IMR-90 (cell line): ENCODE measurements at regions not wholly inside any gene's neighbourhood (a gene's known extent, or its start where the extent isn't known, plus 50 kb on each side); places are given as distances from the start of the nearest gene placed in this dataset.

Experiments
- ATAC-seq: fragments of 200-7000 bp; cut with Tn5 transposase; 2 replicates; pipeline ENCODE4 v1.9.1; 2020; ENCODE audit warnings: low read depth, mild to moderate bottlenecking, moderate library complexity
- BruUV-seq: library from RNA; stranded (reverse); fragments of 400-500 nt; replicated peaks from 2 replicates; lab custom pipeline; 2021; lab: Mats Ljungman, UMichigan
- CTCF ChIA-PET: fragments of 300-600 bp; formaldehyde crosslinking; extraction: SDS; loops from one replicate; lab custom pipeline; 2021; ENCODE audit warnings: antibody characterized with exemption; lab: Yijun Ruan, JAX
- POLR2A ChIA-PET: fragments of 300-600 bp; sonication (Branson Sonifier 250); formaldehyde crosslinking; loops from one replicate; lab custom pipeline; 2022; ENCODE audit warnings: antibody characterized with exemption; ENCODE audit not compliant: unreplicated experiment; lab: Charles Lee
- DNase-seq: peaks from one replicate; pipeline ENCODE4 v3.0.0; 2013
- H2AFZ ChIP-seq: replicated peaks from 2 replicates; pipeline ENCODE3; 2013; ENCODE audit warnings: low read length, mild to moderate bottlenecking; ENCODE audit not compliant: poor library complexity
- H2AK5ac ChIP-seq: 2 replicates; pipeline ENCODE4 v1.6.1; 2013; ENCODE audit warnings: low read depth, low read length, inconsistent platforms
- H2AK9ac ChIP-seq: replicated peaks from 2 replicates; pipeline ENCODE3; 2013; ENCODE audit warnings: mild to moderate bottlenecking, low read depth, low read length, moderate library complexity; ENCODE audit not compliant: poor library complexity
- H2BK120ac ChIP-seq: 2 replicates; pipeline ENCODE4 v1.6.1; 2013; ENCODE audit warnings: low read depth, low read length, inconsistent platforms
- H2BK15ac ChIP-seq: 3 replicates; pipeline ENCODE4 v1.6.1; 2013; ENCODE audit warnings: low read depth, low read length, inconsistent platforms
- H2BK20ac ChIP-seq: 2 replicates; pipeline ENCODE4 v1.6.1; 2013; ENCODE audit warnings: low read depth, mild to moderate bottlenecking, inconsistent platforms, low read length, moderate library complexity
- H2BK5ac ChIP-seq: 2 replicates; pipeline ENCODE4 v1.6.1; 2013; ENCODE audit warnings: mild to moderate bottlenecking, low read depth, low read length, inconsistent platforms; ENCODE audit not compliant: poor library complexity, severe bottlenecking
- H3K14ac ChIP-seq: replicated peaks from 2 replicates; pipeline ENCODE4 v1.6.1; 2013; ENCODE audit warnings: low read depth, low read length, inconsistent platforms
- H3K18ac ChIP-seq: 2 replicates; pipeline ENCODE4 v1.6.1; 2013; ENCODE audit warnings: low read depth, low read length, control low read depth
- H3K23ac ChIP-seq: 2 replicates; pipeline ENCODE4 v1.6.1; 2013; ENCODE audit warnings: low read depth, low read length, inconsistent platforms
- H3K27ac ChIP-seq: 2 replicates; pipeline ENCODE4 v1.5.1; 2013; ENCODE audit warnings: mild to moderate bottlenecking, control low read depth, low read length; ENCODE audit not compliant: insufficient read depth
- H3K27me3 ChIP-seq: 2 replicates; pipeline ENCODE4 v1.6.1; 2013; ENCODE audit warnings: low read length; ENCODE audit not compliant: control insufficient read depth, insufficient read depth
- H3K36me3 ChIP-seq: 2 replicates; pipeline ENCODE4 v1.6.1; 2013; ENCODE audit warnings: low read length, mixed read lengths; ENCODE audit not compliant: control insufficient read depth, insufficient read depth
- H3K4ac ChIP-seq: 2 replicates; pipeline ENCODE4 v1.6.1; 2013; ENCODE audit warnings: low read depth, low read length, inconsistent platforms
- H3K4me1 ChIP-seq: 2 replicates; pipeline ENCODE4 v1.6.1; 2013; ENCODE audit warnings: low read length, mixed read lengths; ENCODE audit not compliant: control insufficient read depth, insufficient read depth
- H3K4me2 ChIP-seq: 2 replicates; pipeline ENCODE4 v1.6.1; 2013; ENCODE audit warnings: low read depth, mild to moderate bottlenecking, control low read depth, low read length, moderate library complexity
- H3K4me3 ChIP-seq: 2 replicates; pipeline ENCODE4 v1.5.1; 2013; ENCODE audit warnings: low read depth, mild to moderate bottlenecking, control low read depth, low read length, moderate library complexity; ENCODE audit not compliant: insufficient read depth
- H3K56ac ChIP-seq: 2 replicates; pipeline ENCODE4 v1.6.1; 2013; ENCODE audit warnings: low read length, inconsistent platforms; ENCODE audit not compliant: insufficient read depth; ENCODE audit errors: extremely low read depth
- H3K79me1 ChIP-seq, 2 experiments: 2 replicates each; pipeline ENCODE4 v1.6.1; 2013; ENCODE audit warnings: low read length in 2 of 2, inconsistent platforms in 1 of 2, low read depth in 1 of 2
- H3K9ac ChIP-seq: 2 replicates; pipeline ENCODE4 v1.6.1; 2013; ENCODE audit warnings: low read depth, low read length, control low read depth
- H3K9me1 ChIP-seq: 2 replicates; pipeline ENCODE4 v1.6.1; 2013; ENCODE audit warnings: low read length, inconsistent platforms; ENCODE audit not compliant: insufficient read depth
- H3K9me3 ChIP-seq: 2 replicates; pipeline ENCODE4 v1.6.1; 2013; ENCODE audit warnings: low read length; ENCODE audit not compliant: control insufficient read depth, insufficient read depth
- H4K20me1 ChIP-seq: 2 replicates; pipeline ENCODE4 v1.6.1; 2013; ENCODE audit warnings: low read length, inconsistent platforms; ENCODE audit not compliant: insufficient read depth
- H4K5ac ChIP-seq: 2 replicates; pipeline ENCODE4 v1.6.1; 2013; ENCODE audit warnings: mild to moderate bottlenecking, low read depth, low read length, control low read depth
- H4K8ac ChIP-seq, 2 experiments: 2 replicates each; pipeline ENCODE4 v1.6.1; 2013; ENCODE audit warnings: low read depth in 2 of 2, low read length in 2 of 2, control low read depth in 1 of 2, inconsistent platforms in 1 of 2
- H4K91ac ChIP-seq: 2 replicates; pipeline ENCODE4 v1.6.1; 2013; ENCODE audit warnings: low read depth, low read length, inconsistent platforms; ENCODE audit not compliant: insufficient read depth
- BHLHE40 ChIP-seq: fragments of 150-350 bp; IDR thresholded peaks from 2 replicates; pipeline ENCODE4 v1.6.1; 2016; ENCODE audit warnings: mild to moderate bottlenecking, low read depth, low read length
- CEBPB ChIP-seq: IDR thresholded peaks from 2 replicates; pipeline ENCODE4 v1.6.1; 2012; ENCODE audit warnings: low read depth, low read length, improper control_type of control experiment
- CHD1 ChIP-seq: IDR thresholded peaks from 2 replicates; pipeline ENCODE4 v1.6.1; 2012; ENCODE audit warnings: low read depth, low read length, improper control_type of control experiment
- FOS ChIP-seq: fragments of 150-350 bp; IDR thresholded peaks from 2 replicates; pipeline ENCODE4 v1.6.1; 2016; ENCODE audit warnings: low read depth, low read length
- MAFK ChIP-seq: IDR thresholded peaks from 2 replicates; pipeline ENCODE4 v1.6.1; 2012; ENCODE audit warnings: low read depth, low read length, improper control_type of control experiment
- MXI1 ChIP-seq: IDR thresholded peaks from 2 replicates; pipeline ENCODE4 v1.6.1; 2012; ENCODE audit warnings: low read depth, mild to moderate bottlenecking, low read length, moderate library complexity, borderline replicate concordance
- NFE2L2 ChIP-seq: fragments of 150-350 bp; IDR thresholded peaks from 2 replicates; pipeline ENCODE4 v1.6.1; 2016; ENCODE audit warnings: low read depth, mild to moderate bottlenecking, low read length
- SMC3 ChIP-seq: fragments of 150-350 bp; IDR thresholded peaks from 2 replicates; pipeline ENCODE4 v1.6.1; 2016; ENCODE audit warnings: low read depth, mild to moderate bottlenecking, antibody characterized with exemption, low read length, moderate library complexity
- WGBS, 2 experiments: methylation state at CpG; one replicate each; pipeline versions ENCODE4 v1.1.5 to v1.1.7; 2013; ENCODE audit warnings: missing lambda C conversion rate in 2 of 2; ENCODE audit not compliant: insufficient read length in 1 of 2; ENCODE audit errors: extremely low coverage in 2 of 2; 5-methylcytosine and 5-hydroxymethylcytosine counted together
- dilution Hi-C: fragments of 300-500 bp; cut with HindIII; formaldehyde crosslinking; loops from one replicate; pipeline ENCODE4 v1.14.3; 2018; ENCODE audit warnings: low sequenced_read_pairs; ENCODE audit not compliant: unreplicated experiment
- in situ Hi-C: fragments of 300-500 bp; cut with MboI; formaldehyde crosslinking; loops from 3 replicates; pipeline ENCODE4 v1.14.3; 2019; ENCODE audit warnings: low sequenced_read_pairs, inconsistent platforms, mixed read lengths
- intact Hi-C: fragments of 100-400 bp; cut with micrococcal nuclease; formaldehyde crosslinking; loops from 2 replicates; pipeline ENCODE4 v1.10.0; 2022
- TF ChIP-seq, protein P1 (sequence below): conservative IDR thresholded peaks from 2 replicates; pipeline ENCODE4 v1.5.1; 2012; ENCODE audit warnings: mild to moderate bottlenecking, low read depth, low read length, improper control_type of control experiment

DNA sequence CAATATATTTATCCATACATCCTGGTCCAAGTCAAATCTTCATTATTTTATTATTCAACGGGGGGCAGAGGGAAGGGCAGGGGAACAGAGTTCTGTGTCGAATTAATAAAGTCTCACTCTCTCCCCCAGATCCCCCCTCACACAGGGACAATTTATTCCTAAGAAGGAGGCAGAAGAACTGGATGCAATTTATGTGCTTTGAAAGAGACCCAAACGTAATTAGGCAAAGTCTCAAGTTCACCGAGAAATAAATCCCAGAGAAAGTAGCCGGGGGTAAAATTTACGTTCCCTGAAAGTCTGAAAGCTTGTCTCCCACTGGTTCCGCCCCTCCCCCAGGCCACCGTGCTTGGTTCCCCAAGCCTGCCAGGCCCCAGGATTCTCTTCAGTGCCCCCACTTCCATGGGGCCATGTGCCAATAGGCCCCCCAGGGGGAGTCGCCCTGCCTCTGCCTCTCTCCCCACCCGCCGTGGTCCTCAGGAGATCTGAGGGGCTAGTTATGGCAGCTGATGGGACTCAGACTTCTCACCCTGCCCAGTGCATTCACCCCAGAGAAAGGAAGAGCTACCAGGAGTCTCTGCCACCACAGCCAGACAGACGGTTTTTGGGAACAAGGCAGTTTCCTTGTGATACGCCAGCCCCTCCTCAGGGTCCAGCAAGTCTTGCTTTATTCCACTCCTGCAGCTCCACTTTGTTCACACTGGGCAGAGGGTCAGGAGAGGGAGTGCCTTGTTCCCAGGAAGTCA is 215.5 kb downstream of the CYP26B1 start:
- ATAC-seq (no peak), DNase-seq (no peak)
- no peaks in the 10 kb centered on the region for H3K9me3 ChIP-seq
- H4K91ac ChIP-seq, result no peak overlapping the region
- no peak overlapping the region for H3K4ac ChIP-seq
- in situ Hi-C loops (no loop called here), dilution Hi-C loops (no loop called here), intact Hi-C loops (loop anchor here (10.0 kb wide), 1 partner anchor 317 kb away; no protein-coding TSS in a partner anchor)
- H3K4me3 ChIP-seq, result no peak overlapping the region
- no peaks in the 10 kb centered on the region for H3K4me1 ChIP-seq
- no TSS peak for BruUV-seq
- ChIA-PET POLR2A (no interaction called here), CTCF (no interaction called here)
- no peaks in the 10 kb centered on the region for H3K36me3 ChIP-seq
- H3K18ac ChIP-seq, result no peak overlapping the region
- H2BK15ac ChIP-seq, result no peak overlapping the region
- no peak overlapping the region for H2AK9ac ChIP-seq
- H4K5ac ChIP-seq, result no peak overlapping the region
- H3K4me2 ChIP-seq, result no peak overlapping the region
- no peaks in the 10 kb centered on the region for H3K79me1 ChIP-seq
- H2BK5ac ChIP-seq, result no peak overlapping the region
- H4K20me1 ChIP-seq, result no peaks in the 10 kb centered on the region; the same call in 1 of the 2 replicates
- H2BK20ac ChIP-seq, result no peak overlapping the region
- no peaks in the 10 kb centered on the region; the same call in 1 of the 2 replicates for H3K9me1 ChIP-seq
- H3K23ac ChIP-seq, result no peak overlapping the region
- no peak overlapping the region for H3K56ac ChIP-seq
- peaks cover 14% of the 10 kb centered on the region for H3K27me3 ChIP-seq
- TF ChIP-seq NFE2L2 (no peak), MAFK (no peak), MXI1 (no peak), FOS (no peak), CHD1 (no peak), BHLHE40 (no peak), SMC3 (no peak), CEBPB (no peak)
- TF ChIP-seq, protein P1, sequence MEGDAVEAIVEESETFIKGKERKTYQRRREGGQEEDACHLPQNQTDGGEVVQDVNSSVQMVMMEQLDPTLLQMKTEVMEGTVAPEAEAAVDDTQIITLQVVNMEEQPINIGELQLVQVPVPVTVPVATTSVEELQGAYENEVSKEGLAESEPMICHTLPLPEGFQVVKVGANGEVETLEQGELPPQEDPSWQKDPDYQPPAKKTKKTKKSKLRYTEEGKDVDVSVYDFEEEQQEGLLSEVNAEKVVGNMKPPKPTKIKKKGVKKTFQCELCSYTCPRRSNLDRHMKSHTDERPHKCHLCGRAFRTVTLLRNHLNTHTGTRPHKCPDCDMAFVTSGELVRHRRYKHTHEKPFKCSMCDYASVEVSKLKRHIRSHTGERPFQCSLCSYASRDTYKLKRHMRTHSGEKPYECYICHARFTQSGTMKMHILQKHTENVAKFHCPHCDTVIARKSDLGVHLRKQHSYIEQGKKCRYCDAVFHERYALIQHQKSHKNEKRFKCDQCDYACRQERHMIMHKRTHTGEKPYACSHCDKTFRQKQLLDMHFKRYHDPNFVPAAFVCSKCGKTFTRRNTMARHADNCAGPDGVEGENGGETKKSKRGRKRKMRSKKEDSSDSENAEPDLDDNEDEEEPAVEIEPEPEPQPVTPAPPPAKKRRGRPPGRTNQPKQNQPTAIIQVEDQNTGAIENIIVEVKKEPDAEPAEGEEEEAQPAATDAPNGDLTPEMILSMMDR, result no peak
- H3K14ac ChIP-seq, result no peak overlapping the region
- H3K9ac ChIP-seq, result no peak overlapping the region
- WGBS, 2 experiments, result 81% methylated on average over 6 of the region's 13 CpGs; no CpG with 5 or more reads in 1 of the 2 experiments
- no peak overlapping the region for H2BK120ac ChIP-seq
- no peak overlapping the region for H2AK5ac ChIP-seq
- H4K8ac ChIP-seq, result no peak overlapping the region
- H3K27ac ChIP-seq, result no peak overlapping the region
- no peak overlapping the region for H2AFZ ChIP-seq
